Inflammatory macrophage (primary cell): ENCODE measurements at regions not wholly inside any gene's neighbourhood (a gene's known extent, or its start where the extent isn't known, plus 50 kb on each side); places are given as distances from the start of the nearest gene placed in this dataset.

Source experiments
- DNase-seq, 2 donors: peaks; one replicate each; pipeline ENCODE4 v3.0.0-alpha.2; 2020 to 2022

DNA sequence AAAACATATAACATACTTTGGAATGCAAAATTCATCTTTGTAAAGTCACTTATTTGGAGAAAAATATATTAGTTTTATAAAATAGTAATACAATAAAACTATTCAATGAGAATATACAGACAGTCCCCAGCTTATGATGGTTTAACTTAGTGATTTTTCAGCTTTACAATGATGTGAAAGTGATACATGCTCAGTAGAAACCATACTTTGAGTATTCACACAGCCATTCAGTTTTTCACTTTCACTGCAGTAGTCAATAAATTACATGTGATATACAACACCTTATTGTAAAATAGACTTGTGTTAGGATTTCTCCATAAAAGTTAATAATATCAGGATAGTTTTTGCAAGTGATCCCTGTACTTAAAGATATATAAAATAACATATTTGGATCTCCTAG is 436.0 kb downstream of the CENPC start:
- no peak for DNase-seq

DNA sequence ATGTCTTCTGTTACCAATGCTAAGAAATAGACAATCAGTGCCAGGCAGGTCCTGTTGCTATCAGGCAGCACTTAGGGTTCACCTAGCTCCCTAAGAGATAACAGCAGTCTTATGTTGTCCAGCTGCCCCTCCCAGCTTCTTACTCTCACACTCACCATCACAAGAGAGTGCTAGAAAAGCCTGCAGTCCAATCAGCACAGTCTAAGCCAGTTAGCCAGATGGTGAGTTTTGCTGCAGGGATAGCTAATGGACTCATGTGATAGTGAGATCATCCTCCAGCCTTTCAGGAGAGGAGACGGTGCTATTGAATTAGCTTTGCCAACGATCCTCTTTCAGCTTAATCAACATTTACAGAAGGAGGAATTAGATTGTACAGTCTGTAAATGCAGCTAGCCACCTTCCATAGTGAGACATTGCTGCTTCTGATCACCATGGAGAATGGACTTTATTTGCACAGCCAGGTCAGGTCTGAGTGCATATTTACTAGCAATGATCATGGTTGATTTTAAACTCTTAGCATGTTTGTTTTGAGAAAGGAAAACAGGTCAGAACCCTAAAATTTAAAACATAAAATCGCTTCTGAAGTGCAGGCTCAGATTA is 438.3 kb downstream of the CENPC start:
- DNase-seq = no peak

DNA sequence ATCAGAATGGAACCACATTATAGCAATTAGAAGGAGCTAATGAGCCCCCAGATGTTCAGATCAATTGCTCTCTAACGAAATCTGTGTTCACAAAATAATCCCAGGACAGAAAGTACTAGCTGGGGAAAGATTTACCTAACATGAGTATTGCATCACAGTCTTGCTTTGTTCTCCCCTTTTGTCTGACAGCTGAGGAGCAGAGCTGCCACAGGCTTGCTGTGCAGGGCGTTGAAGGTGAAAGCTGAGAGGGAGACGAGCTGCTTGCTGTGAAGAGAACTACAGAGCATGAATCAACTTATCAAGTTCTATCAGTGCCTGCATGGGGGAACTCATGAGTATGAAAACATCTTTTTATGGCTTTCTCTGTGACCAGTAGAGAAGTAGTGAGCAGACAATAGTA is 441.2 kb downstream of the CENPC start:
- DNase-seq = no peak

DNA sequence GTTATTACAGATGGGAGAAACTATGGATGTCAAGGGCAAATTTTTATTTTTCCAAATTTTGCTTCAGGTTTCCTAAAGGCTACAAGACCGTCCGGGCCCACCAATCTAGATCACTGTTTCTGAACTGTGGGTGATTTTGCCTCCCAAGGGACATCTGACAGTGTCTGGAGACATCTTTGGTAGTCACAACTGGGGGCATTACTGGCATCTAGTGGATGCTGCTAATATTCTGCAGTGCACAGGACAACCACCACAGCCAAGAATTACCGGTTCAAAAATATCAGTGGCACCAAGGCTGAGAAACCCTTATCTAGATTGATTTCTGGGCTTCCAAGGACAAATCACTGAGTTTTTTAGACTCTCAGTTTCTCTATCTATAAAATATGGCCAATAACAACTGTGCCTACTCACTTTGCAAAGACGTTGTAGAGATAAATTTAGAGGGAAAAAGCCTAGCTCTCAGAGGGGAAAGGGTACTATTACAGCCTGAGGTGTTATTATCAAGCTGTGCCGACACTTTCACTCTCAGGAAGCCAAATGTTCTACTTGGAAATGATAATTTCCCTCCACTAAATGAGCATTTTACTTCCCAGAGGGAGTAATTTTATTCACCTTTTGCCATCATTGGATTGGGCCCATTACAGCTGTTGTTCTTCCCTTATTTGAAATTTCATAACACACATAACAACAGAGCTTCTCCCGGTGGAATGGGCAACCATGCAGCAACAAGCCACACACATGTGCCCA is 442.1 kb downstream of the CENPC start:
- DNase-seq = no peak

DNA sequence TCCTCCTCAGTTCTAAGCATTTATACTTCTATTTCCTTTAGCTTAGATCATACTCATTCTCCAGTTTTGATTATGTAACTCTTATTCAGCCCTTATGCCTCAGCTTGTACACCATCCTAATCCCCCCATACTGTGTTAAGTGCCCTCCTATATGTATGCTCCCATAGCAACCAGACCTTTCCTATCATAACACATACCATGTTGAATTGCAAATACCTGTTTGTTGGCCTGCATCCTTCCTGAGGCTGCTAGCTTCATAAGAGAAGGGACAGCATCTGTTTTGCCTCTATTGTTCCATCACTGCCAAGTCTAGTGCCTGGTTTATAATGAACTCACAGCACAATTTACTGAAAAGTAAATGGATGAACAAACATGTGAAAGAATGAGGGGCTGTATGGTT is 443.7 kb downstream of the CENPC start:
- DNase-seq = no peak

DNA sequence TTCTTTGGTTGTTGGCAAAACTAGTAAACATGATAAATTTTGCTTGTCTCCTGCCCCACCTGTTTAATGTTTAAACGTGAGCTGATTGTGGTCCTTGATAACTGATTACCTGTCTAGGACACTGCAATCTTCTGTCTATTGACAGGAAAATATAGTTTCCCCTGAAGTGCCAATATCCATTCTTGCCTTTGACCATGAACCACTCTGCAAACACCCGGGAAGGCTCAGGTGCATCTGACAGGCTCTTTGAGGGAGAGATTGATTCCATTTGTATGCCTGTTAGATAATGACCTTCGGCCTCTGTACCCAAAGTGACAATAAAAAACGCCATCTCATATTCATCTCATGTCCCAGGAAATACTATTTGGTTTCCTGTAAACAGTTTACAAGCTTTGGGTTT is 453.0 kb downstream of the CENPC start:
- DNase-seq = no peak

DNA sequence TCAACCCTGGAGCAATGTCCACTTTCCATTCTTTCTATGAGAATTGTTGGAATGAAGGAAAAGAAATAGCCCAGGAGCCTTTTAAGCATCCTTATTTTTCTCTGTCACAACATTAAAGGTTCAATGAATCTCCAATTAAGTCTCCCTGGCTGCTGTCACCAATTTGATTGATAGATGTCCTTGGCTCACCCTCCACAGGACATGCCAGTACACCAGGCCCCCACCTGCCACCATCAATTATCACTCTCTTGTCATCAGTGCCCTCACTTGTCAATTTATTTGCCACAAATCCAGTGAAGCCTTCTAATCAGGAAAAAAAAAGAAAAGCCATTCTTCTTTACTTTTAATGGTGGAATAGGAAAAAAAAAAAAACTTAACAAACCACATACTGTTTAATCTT is 453.6 kb downstream of the CENPC start:
- DNase-seq = no peak

GRCh38 chr4:67087897-67088296 is 457.4 kb downstream of the CENPC start:
- DNase-seq = peak; percentile 47 to 64

DNA sequence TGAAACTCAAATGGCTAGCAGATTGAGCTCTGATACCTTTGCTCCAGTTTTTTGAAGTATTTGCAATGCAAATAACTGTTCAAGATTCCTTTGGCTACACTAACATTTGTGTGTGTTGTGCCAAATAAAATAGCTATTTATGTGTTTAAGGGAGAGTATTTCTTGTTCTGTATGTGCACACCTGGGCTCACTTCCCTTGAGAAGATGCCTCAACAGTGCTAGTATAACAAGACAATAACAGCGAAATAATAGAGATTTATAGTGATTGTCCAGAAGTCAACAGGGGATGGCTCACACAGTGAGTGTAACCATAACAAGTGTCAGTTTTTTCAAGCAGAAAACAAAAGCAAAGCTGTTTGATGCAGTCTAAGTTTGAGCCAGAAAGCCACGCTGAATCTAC is 460.5 kb downstream of the CENPC start:
- DNase-seq = no peak

GRCh38 chr4:67083496-67083895 is 461.8 kb downstream of the CENPC start:
- no peak for DNase-seq

DNA sequence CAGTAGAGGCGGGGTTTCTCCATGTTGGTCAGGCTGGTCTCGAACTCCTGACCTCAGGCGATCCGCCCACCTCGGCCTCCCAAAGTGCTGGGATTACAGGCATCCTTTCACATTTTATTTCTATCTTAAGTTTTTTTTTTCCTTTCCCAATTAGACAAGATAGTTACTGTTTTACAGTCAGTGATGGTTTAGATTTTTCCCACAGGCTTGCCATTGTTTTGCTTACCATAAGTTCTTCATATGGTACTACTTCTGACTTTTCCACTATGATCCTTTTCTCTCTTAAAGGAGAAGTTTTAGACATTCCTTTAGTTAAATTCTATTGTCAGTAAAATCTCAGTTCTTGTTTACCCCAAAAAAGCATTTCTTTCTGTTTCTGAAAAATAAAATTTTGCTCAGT is 462.6 kb downstream of the CENPC start:
- no peak for DNase-seq

DNA sequence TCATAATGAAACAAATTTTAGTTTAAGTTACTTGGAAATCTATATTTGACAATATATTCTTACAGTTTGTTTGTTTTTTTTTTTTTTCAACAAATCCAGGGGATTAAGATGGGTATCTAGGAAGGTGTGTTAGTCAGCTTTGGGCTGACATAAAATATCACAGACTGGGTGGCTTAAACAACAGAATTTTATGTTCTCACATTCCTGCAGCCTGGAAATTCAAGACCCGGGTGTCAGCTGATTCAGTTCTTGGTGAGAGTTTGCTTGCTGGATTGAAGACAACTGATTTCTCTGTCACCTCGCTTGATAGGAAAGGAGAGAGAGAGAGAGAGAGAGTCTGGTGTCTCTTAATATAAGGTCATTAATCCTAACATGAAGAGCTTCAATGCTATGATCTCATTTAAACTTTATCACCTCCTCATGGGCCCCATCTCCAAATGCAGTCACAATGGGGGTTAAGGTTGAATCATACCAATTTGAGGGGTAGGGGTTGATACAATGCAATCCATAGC is 465.2 kb downstream of the CENPC start:
- no peak for DNase-seq

DNA sequence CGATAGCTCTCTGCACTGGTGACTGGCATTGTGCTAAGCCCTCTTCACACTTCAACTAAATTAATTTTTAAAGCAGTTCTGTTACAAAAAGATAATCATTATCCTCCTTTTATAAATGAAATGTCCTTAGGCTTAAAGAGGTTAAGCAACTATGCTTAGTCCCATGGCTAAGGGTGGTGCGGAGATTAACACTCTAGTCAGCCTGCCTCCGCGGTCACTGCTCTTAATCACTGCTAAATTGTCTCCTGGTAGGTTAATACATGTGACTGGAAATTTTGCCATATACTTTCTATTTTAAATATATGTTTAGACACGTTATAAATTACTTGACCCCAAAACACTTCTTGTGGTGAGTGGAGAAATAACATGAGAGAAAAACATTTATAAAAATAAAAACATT is 473.7 kb downstream of the CENPC start:
- no peak for DNase-seq

DNA sequence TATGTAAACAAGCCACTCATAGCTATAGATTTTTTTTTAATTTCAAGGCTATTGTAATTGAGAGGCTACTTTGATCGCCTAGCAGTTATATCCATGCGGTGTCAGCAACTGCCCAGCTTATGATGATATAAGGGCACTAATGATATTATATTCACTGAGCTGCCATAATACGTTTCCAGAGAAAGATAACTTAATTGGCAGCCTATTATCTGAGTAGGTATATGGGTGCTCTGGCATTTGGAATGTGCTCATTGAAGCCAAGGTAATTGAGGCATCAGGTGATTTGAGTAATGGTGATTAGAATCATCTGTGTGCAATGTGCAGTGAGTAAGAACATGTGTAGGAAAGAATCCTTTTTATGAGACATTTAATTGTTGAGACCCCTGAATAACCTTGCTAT is 490.0 kb downstream of the CENPC start:
- DNase-seq = no peak

- DNase-seq = no peak
These were observed 490.4 kb downstream of the CENPC start for GRCh38 chr4:67054896-67055295.

DNA sequence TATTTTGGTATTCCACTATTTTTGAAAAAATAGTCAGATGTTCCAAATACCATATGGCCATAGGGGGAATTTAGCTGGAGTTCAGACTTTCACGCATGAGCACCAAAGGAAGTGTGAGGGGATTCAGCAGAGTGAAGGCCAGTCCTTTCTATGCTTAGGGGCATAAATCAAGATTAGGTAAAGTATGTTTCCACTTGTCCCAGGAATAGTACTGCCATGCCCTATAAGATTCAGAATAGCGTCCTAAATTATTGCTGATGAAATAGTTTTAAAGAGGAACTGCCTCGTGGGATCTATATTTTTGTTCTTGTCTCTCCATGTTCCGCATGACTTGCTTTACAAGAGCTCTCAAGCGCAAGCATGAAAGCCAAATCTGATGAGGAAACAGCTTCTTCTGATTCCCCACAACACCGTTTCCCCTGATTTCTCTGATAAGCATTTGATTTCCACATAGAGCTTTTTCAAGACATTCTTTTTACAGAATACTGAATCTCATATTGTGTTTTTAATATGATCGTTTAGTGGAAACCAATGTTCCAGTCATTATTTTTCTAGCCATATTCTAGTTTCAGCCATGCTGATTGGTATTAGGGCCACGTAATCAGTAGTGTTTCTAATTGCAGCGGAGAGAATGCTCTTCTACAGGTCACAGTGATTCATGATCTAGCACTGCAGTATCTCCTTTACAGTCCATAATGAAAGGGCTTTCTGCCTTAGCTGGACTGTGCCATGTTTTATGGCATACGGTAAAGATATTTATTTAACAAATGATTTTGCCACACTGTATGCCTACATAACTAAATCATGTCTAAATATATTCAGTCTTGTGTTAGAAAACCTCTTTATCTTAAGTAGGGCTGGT is 492.3 kb downstream of the CENPC start:
- no peak for DNase-seq

GRCh38 chr4:67051000-67051789 is 494.1 kb downstream of the CENPC start:
- no peak for DNase-seq

- DNase-seq = no peak
These were observed 495.9 kb downstream of the CENPC start for GRCh38 chr4:67049446-67049845.

- DNase-seq = no peak
These were observed 496.8 kb downstream of the CENPC start for GRCh38 chr4:67048530-67048929.

DNA sequence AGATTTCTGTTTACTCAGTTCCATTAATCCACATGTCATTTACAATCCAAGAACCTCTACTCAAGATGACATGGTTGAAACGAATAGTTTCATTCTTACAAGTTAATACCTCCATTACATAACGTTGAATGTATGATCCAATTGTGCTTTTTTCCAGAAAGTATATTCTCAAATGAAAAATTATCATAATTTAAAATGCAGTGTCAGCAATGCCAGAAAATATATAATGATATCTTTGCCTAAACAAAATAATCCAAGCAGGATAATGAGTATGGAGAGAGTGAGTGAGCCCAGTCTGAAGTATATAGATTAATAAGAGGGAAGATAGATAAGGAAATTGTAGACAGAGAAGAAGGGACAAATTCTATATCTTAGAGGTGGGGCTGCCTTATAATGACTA is 505.0 kb downstream of the CENPC start:
- DNase-seq = no peak

- no peak for DNase-seq
These were observed 507.1 kb downstream of the CENPC start for GRCh38 chr4:67038228-67038566.

DNA sequence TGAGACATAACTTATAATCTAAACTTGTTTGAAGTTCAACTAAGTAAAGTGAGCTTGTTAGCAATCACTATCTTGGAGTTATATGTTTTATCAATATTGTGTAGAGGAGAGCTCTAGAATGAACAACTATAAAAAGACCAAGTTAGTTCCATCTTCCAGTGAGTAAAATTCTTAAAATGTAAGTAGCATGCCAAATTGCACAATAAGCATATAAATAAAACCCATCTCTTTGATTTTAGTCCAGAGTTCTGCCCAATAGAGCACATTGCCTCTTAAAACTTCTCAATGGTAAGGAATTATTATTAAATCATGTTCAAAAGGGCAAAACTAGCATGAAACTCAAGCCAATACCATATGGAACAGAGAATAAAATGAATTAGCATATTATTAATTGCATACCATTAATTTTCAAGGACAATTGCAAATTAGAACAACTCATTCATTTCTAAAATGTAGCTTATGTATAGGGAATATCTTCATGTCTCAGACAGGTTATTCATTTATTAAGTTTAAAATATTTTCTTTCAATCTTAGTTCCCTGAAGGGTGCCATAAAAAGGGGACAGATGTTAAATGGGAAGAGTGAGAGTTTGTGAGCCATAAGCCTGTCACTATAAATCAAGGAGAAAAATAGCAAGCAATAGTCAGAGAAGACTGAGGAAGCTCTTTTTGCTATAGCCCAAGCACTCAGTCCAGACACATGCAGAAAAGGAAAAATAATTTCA is 507.6 kb downstream of the CENPC start:
- DNase-seq = no peak
